Caki2 (cell line): ENCODE measurements at regions not wholly inside any gene's neighbourhood (a gene's known extent, or its start where the extent isn't known, plus 50 kb on each side); places are given as distances from the start of the nearest gene placed in this dataset.

Experiments used
- DNase-seq: peaks from one replicate; pipeline ENCODE4 v3.0.0-alpha.2; 2015; ENCODE audit warnings: low read depth
- in situ Hi-C: cut with HindIII; loops from 2 replicates; pipeline ENCODE4 v1.10.0; 2016; ENCODE audit warnings: low sequenced_read_pairs, low pct_unique_long_range_greater_than_20kb, mixed read lengths

DNA sequence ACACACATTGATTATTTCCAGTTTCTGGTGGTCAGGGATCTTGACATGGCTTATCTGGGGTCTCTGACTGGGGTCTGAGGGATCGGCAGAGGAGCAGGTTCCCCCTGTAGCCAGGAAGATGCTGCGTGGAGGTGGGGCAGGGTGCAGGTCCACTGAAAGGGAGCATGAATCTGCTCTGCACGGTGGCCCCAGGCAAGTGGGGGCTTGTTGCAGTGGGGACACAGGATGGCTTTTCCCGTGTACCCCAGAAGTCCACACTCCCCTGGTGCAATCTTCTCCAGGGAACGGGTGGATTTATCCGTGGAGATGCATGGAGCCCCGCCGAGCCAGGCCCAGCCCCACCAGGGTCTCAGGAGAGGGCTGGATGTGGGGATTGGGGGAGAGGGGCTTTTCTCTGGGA, 210.4 kb upstream of the C14orf180 start:
- in situ Hi-C loops = no loop called here

DNA sequence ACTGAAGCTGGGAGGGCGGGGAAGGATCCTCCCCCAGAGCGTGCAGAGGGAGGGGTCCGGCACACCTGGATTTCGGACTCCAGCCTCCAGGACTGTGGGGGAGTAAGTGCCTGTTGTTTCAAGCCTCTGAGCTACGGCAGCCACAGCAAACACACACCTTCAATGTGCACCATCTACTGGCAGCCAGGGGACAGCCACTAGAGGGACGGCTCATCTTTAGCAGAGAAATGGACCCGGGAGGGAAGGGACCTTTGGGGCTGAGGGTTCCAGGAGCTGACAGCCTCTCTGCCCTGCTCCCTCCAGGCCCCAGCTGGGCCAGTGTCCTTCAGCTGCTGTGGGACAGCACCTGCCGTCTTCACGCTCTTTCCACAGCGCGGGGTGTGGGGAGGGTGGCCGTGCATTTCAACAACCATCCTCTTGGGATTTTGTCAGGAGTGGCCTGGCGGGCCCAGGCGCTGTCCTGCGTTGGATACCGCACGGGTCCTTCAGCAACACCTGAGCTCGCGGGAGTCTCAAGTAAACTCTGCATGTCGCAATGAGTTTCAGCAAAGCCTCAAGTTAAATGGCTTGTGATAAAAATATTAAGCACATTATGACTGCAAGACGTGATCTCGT, 209.2 kb upstream of the C14orf180 start:
- in situ Hi-C loops = no loop called here
- DNase-seq = no peak

More for the DNA sequence above, 210.4 kb upstream of the C14orf180 start:
- DNase-seq = no peak

DNA sequence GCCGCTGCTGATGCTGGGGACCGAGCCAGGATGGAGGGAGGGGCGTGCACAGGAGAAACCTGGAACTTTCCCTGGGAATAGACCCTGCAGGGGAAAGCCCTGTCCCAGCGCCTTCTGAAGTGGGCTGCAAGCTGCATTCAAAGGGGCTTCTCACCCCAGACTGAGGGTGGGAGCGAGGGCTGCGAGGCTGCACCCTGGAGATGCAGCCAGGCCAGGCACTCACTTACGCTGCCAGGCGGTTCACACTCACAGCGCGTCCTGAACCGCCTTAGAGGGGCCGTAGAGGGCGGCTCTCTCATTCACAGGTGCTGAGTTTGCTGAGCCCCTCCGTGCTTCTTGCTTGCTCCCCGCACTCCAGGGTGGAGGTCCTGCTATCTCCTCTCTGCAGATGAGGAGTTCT, 208.5 kb upstream of the C14orf180 start:
- in situ Hi-C loops = no loop called here

GRCh38 chr14:104371917-104372316, 207.6 kb upstream of the C14orf180 start:
- DNase-seq = no peak
- in situ Hi-C loops = no loop called here

More for the DNA sequence above, 208.5 kb upstream of the C14orf180 start:
- no peak for DNase-seq

DNA sequence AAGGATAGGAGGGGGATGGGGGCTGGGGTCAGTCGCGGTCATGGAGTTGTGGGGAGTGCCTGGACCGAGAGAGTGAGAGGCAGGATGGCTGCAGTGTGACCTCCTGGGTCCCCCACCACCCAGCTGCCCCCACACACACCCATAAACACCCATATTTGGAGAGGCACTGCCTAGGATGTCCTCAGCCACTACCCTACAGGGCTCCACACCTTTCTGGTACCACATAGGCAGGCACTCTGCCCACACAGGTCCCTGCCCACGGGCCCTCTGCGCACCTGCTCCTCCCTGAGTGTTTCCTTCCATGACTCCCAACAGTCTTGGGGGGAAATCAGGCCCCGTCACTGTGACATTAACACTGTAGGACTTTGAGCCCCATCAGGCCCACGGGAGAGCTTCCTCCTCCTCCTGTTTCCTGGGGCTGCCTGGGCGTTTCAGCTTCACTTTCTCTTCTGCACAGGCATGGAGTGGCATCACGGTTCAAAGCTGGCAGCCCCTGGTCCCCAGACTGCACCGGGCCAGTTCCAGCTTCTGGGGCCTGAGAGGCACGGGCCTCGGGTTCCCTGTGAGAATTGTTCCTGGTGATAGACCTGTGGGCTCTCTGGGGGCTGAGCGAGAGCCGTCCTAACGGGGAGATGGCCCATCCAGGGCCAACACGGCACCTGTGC, 207.0 kb upstream of the C14orf180 start:
- DNase-seq = no peak
- in situ Hi-C loops = no loop called here

- DNase-seq = no peak
- in situ Hi-C loops = no loop called here
Measured at GRCh38 chr14:104373055-104373854, 206.3 kb upstream of the C14orf180 start.

- in situ Hi-C loops = no loop called here
- no peak for DNase-seq
Measured at GRCh38 chr14:104373855-104374717, 205.5 kb upstream of the C14orf180 start.

DNA sequence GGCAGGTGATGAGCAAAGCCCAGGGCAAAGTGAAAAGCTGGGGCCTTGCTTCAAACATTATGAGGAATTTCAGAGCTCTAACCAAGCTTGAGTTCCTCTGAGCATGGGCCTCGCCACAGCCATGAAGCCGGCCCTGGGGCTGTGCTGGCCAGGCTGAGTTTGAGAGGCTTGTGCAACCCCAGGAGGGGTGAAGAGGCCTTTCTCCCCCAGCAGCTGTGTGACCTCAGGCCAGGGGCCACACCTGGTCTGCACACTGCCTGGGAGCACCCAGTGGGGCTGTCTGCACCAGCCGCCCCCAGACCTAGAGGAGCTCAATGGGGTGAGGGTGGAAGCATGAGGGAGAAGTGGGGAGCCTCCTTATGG, 204.9 kb upstream of the C14orf180 start:
- in situ Hi-C loops = no loop called here
- no peak for DNase-seq

DNA sequence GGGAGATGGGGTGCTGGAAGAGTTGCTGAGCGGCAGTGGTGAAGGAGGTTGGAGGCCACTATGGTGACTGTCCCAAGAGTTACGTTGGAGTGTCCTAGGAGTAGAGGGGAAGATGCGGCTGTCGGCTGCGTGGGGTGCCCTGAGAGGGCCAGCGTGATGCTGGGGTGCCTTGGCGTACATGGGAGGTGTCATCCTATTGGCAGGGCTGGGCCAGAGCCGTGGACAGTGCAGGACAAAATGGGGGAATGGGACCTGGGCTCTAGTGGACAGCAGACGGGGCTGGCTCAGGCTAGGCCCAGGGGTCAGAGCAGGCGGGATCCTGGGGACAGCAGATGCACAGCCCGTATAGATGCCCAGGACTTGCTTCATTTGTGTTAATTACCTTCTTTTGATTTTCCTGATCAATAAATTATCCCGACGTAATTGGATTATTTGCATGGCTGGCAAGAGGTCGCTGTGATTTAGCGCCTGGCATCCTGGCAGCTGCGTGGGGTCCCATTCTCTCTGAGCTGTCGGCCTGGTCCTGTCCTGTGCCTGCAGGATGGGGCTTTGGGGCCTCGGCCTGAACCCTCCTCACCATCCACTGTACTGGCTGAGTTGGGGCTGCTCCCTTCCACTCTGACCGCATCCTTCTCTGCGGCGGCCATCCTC, 203.9 kb upstream of the C14orf180 start:
- no peak for DNase-seq
- in situ Hi-C loops = no loop called here

- no peak for DNase-seq
- in situ Hi-C loops = no loop called here
Measured at GRCh38 chr14:104376202-104377140, 203.1 kb upstream of the C14orf180 start.

DNA sequence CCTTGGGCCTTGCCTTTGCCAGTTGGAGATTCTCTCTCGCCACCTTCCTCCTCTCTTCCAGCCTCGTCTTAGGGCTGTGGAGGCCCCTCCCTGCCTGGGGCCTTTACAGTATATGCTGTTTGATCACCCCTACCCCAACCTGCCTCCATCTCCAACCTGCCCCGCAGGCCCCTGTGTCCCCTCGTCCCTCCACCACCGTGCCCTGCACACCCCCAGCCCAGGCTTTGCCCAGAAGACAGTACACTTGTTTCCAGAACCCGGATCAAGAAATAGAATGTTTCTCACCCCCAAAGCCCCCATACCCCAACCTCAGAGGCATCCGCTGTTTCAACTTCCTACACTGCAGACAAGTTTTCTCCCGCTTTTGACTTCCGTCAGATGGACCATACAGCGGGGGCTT, 202.3 kb upstream of the C14orf180 start:
- in situ Hi-C loops = no loop called here
- DNase-seq = no peak

GRCh38 chr14:104378698-104379113, 200.9 kb upstream of the C14orf180 start:
- in situ Hi-C loops = no loop called here
- no peak for DNase-seq

DNA sequence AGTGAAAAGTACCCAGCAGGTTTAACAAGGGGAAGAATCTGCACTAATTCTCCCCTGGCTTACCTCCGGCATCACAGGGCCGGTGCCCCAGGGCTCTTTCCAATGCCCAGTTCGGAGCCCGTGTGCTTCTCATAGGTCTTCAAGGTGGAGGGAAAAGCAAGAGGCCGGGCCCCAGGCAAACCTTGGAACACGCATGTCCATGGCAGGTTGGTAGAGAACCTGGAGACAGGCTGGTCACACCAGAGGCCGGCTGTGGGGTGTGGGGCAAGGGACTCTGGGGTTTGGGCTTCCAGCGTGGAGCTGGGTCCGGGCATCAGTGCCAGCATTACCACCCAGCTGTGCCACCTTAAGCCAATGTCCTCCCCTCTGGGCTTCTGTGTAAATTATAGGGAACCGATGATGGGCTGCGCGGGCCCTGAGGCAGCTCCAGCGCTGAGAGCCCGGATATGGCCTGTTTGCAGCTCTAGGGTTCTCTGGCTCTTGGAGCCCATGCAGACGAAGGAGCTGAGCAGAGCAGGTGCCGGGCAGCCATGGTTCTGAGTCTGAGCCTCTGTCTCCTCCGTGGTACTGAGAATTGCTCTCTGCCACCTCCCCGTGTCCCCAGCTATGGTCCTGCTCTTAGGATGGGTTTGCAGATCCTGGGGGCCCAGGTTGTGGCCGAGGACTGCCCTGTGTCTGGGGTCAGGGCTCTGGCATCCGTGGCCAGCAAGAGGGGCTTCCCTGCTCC, 197.0 kb upstream of the C14orf180 start:
- DNase-seq = no peak
- in situ Hi-C loops = no loop called here

- DNase-seq = no peak
- in situ Hi-C loops = no loop called here
Measured at GRCh38 chr14:104383088-104383995, 196.2 kb upstream of the C14orf180 start.

DNA sequence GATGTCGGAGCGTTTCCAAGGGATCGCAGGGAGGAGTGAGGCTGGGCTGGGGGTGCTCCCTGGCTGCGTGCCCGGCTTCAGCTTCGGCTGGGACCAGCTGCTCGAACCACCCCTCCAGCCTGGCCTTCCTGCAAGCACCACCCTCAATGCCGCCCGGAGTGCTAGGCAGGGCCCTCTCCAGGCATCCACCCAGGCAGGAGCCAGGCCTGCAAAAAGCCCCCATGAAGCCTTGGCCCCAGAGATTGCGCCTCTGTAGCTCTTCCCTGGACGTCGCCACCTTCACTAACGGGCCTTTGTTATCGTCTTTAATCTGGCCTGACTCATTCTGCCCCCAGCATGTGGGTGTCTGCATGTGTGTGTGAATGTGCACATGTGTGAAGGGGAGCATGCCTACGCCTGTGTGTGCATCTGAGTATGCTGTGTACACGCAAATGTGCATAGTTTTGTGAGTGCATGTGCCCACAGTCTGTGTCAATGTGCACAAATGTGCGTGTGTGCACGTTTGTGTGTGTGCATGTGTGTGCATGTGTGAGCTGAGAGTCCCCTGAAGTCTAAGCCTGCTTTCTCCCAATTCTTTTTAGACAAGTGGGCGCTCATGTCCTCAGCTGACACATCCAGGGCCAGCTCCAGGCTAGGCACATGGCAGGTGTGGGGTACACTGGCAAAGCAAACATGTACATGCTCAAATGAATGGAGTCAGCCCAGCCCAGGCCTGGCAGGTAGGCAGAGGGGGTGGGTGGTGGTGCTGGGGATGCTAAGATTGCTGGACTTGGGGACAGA, 195.4 kb upstream of the C14orf180 start:
- in situ Hi-C loops = no loop called here
- DNase-seq = no peak
